GM21423 (cell line): ENCODE measurements at regions not wholly inside any gene's neighbourhood (a gene's known extent, or its start where the extent isn't known, plus 50 kb on each side); places are given as distances from the start of the nearest gene placed in this dataset.
"Not testable (repeated sequence)": the region's sequence is repeated elsewhere in the genome, so short reads cannot be mapped to it uniquely, and the experiment has no call there.

ENCODE experiments used
- ATAC-seq: cut with Tn5 transposase; IDR thresholded peaks from one replicate; pipeline ENCODE4 v1.9.1; 2021; ENCODE audit warnings: mild to moderate bottlenecking, moderate library complexity; ENCODE audit not compliant: unreplicated experiment

- ATAC-seq: no peak
Measured at GRCh38 chr18:34461266-34461665, 236.6 kb upstream of the NOL4 start.

- peak; percentile 74 for ATAC-seq
Measured at GRCh38 chr18:34467058-34467457, 242.3 kb upstream of the NOL4 start.

GRCh38 chr18:34480162-34480700 is 229.9 kb upstream of the DTNA start:
- ATAC-seq: no peak

GRCh38 chr18:34482204-34482603 is 227.9 kb upstream of the DTNA start:
- no peak for ATAC-seq

GRCh38 chr18:34483198-34483597 is 226.9 kb upstream of the DTNA start:
- no peak for ATAC-seq

GRCh38 chr18:34491719-34492118 is 218.4 kb upstream of the DTNA start:
- ATAC-seq: no peak

- no peak for ATAC-seq
Measured at GRCh38 chr18:34492652-34493051, 217.4 kb upstream of the DTNA start.

- ATAC-seq: peak; percentile 70
Measured at GRCh38 chr18:34493099-34493544, 217.0 kb upstream of the DTNA start.

- peak; percentile 62 for ATAC-seq
Measured at GRCh38 chr18:34493566-34494358, 216.3 kb upstream of the DTNA start.

- ATAC-seq: no peak
Measured at GRCh38 chr18:34494359-34494696, 215.8 kb upstream of the DTNA start.

- no peak for ATAC-seq
Measured at GRCh38 chr18:34495506-34495905, 214.6 kb upstream of the DTNA start.

GRCh38 chr18:34501553-34501952 is 208.5 kb upstream of the DTNA start:
- ATAC-seq: no peak

GRCh38 chr18:34506198-34506597 is 203.9 kb upstream of the DTNA start:
- ATAC-seq: no peak

GRCh38 chr18:34509163-34509562 is 200.9 kb upstream of the DTNA start:
- ATAC-seq: no peak

- ATAC-seq: no peak
Measured at GRCh38 chr18:34509879-34510586, 200.1 kb upstream of the DTNA start.

- ATAC-seq: no peak
Measured at GRCh38 chr18:34510926-34511325, 199.2 kb upstream of the DTNA start.

GRCh38 chr18:34511435-34511834 is 198.7 kb upstream of the DTNA start:
- ATAC-seq: no peak

GRCh38 chr18:34511879-34512278 is 198.2 kb upstream of the DTNA start:
- ATAC-seq: no peak

- no peak for ATAC-seq
Measured at GRCh38 chr18:34514238-34514637, 195.9 kb upstream of the DTNA start.

- ATAC-seq: no peak
Measured at GRCh38 chr18:34514957-34515356, 195.1 kb upstream of the DTNA start.

GRCh38 chr18:34516355-34516754 is 193.7 kb upstream of the DTNA start:
- ATAC-seq: not testable (repeated sequence)

GRCh38 chr18:34516996-34517395 is 193.1 kb upstream of the DTNA start:
- ATAC-seq: not testable (repeated sequence)
